ENCODE measurements at regions not wholly inside any gene's neighbourhood (a gene's known extent, or its start where the extent isn't known, plus 50 kb on each side); places are given as distances from the start of the nearest gene placed in this dataset.
"Not testable (repeated sequence)": the region's sequence is repeated elsewhere in the genome, so short reads cannot be mapped to it uniquely, and the experiment has no call there.

DNA sequence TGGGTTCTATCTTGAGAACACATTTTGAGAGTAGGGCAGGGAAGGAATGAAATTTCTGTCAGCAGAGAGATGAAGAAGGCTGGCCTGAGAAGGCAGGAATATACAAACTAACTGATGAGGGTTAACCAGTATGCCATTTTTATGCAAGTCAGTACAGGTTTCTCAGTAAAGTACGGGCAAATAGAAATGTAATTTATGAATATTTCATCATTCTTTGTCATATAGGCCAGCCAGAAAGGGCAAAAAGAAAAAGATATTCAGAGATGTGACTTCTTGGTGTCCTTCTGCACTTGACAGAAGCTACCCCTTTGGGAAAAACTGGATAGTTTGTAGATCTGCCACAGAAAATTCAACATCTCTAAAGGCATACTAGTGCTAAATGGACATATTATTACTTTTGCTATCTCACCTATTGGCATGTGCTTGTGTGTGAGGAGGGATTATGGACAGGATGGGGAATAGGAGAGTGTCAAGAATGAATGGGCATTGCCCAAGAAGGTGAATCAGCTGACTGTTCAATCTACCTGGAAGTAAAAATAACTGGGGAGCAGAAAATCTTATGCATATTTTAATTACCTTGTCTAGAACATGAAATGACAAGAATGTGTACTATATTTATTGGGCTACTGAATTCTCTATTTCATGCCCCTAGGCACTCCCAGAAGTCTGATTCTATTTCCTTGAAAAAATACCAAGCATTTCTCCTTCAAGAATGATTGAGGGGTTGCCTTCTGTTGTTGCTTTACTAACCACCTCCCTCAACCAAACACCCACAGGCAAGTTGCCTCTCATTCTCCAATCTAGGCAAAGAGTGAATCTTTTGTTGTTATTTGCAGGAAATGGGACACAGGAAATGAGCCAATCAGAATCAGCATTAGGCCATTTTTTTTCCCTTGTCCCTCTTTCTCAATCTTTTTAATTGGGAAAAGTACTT lies 175.1 kb upstream of the SLC38A2 start:
- no peak for TF ChIP-seq TARDBP (IDR thresholded peaks at IDR 0.05)
- no peak for TF ChIP-seq SP1 (IDR thresholded peaks at IDR 0.05)
- no peak for TF ChIP-seq HDGF (IDR thresholded peaks at IDR 0.05; ENCODE audit: borderline replicate concordance)
- no peak for TF ChIP-seq ARNT (IDR thresholded peaks at IDR 0.05)
- no peak for TF ChIP-seq LEF1 (IDR thresholded peaks at IDR 0.05; ENCODE audit: borderline replicate concordance)
- no peak for TF ChIP-seq L3MBTL2 (conservative IDR thresholded peaks at IDR 0.05)
- POLR2A ChIA-PET: interaction anchor here (0.7 to 1.3 kb wide), 2 partner anchors 13 to 683 kb away, joined by 3 to 4 read pairs; no protein-coding TSS in a partner anchor
- no peak for DNase-seq (ENCODE audit: extremely low spot score)
- CTCF ChIA-PET: interaction anchor here (1.2 kb wide), 1 partner anchor 92 kb away, joined by 3 read pairs; no protein-coding TSS in a partner anchor

DNA sequence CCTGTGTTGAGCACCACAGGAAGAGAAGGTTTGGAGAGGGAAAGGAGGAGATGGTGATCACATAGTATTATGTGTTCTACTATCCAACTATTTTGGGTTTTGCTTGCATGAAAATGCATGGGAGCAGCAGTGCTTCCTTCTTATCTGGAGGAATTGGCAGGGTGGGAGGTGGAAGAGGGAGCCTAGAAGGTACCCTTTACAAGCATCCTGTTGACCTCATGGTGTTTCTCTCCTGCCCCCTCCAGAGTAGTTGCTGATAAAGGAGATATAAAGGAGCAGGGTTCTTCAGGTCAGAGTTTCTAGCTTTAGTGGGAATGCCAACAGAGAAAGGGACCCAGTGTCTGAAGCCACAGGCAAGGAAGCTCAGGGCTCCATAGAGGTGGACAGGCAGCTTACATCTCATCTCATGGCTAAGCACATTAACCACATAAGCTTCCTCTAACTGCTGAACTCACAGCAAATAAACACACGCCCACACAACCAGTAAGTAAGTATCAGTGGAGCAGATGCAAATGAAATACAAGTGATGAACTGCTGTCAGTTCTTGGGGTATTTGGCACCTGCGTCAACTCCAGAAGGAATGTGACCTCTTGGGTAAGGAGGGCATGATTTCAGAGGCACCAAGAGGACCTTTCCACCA lies 174.2 kb upstream of the SLC38A2 start:
- ChIA-PET POLR2A (no interaction called here), CTCF (no interaction called here)
- TF ChIP-seq LEF1 (IDR thresholded peaks at IDR 0.05; ENCODE audit: borderline replicate concordance) (no peak), CTBP1 (IDR thresholded peaks at IDR 0.05; ENCODE audit: borderline replicate concordance) (no peak), SUZ12 (IDR thresholded peaks at IDR 0.05) (no peak), ARNT (IDR thresholded peaks at IDR 0.05) (no peak), HDGF (IDR thresholded peaks at IDR 0.05; ENCODE audit: borderline replicate concordance) (no peak), ZNF384 (IDR thresholded peaks at IDR 0.05) (no peak), FOXA1 (IDR thresholded peaks at IDR 0.05) (no peak), SP1 (IDR thresholded peaks at IDR 0.05) (no peak), ELF4 (IDR thresholded peaks at IDR 0.05) (no peak), FOXM1 (IDR thresholded peaks at IDR 0.05; ENCODE audit: borderline replicate concordance) (no peak), TARDBP (IDR thresholded peaks at IDR 0.05) (no peak), BHLHE40 (IDR thresholded peaks at IDR 0.05; ENCODE audit: borderline replicate concordance) (no peak), NFRKB (IDR thresholded peaks at IDR 0.05) (no peak), FOXK2 (IDR thresholded peaks at IDR 0.05) (no peak), L3MBTL2 (conservative IDR thresholded peaks at IDR 0.05) (no peak)
- TF ChIP-seq, protein P1, sequence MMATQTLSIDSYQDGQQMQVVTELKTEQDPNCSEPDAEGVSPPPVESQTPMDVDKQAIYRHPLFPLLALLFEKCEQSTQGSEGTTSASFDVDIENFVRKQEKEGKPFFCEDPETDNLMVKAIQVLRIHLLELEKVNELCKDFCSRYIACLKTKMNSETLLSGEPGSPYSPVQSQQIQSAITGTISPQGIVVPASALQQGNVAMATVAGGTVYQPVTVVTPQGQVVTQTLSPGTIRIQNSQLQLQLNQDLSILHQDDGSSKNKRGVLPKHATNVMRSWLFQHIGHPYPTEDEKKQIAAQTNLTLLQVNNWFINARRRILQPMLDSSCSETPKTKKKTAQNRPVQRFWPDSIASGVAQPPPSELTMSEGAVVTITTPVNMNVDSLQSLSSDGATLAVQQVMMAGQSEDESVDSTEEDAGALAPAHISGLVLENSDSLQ (IDR thresholded peaks at IDR 0.05): no peak
- DNase-seq (ENCODE audit: extremely low spot score): no peak

DNA sequence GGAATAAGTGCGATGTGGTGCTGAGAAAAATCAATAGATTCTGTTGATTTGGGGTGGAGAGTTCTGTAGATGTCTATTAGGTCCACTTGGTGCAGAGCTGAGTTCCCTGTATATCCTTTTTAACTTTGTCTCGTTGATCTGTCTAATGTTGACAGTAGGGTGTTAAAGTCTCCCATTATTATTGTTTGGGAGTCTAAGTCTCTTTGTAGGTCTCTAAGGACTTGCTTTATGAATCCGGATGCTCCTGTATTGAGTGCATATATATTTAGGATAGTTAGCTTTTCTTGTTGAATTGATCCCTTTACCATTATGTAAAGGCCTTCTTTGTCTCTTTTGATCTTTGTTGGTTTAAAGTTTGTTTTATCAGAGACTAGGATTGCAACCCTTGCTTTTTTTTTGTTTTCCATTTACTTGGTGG lies 170.8 kb upstream of the SLC38A2 start:
- DNase-seq (ENCODE audit: extremely low spot score); POLR2A ChIA-PET: not testable (repeated sequence)
- CTCF ChIA-PET: interaction anchor here (0.7 kb wide), 1 partner anchor 31 kb away, joined by 4 read pairs; no protein-coding TSS in a partner anchor

DNA sequence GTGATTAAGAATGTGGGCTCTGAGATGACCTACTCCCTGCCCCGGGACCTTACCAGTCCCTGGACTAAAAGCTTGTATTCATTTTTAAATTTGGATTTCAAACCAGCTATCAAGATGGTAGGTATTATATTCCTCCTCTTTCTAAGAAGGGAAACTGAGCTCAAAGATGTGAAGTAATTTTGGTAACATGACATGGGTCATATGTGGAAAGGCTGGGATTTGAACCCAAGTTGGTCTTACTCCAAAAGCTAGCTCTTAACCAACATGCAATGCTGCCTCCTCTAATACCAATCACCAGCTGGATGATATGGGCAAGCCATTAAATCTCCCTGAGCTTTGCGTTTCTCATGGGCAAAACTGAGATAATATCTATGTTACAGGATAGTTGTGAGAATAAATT lies 166.4 kb upstream of the SLC38A2 start:
- ChIA-PET CTCF (no interaction called here), POLR2A (no interaction called here)
- TF ChIP-seq ARNT (IDR thresholded peaks at IDR 0.05) (no peak), NFRKB (IDR thresholded peaks at IDR 0.05) (no peak), L3MBTL2 (conservative IDR thresholded peaks at IDR 0.05) (no peak), FOXK2 (IDR thresholded peaks at IDR 0.05) (no peak), SUZ12 (IDR thresholded peaks at IDR 0.05) (no peak), FOXM1 (IDR thresholded peaks at IDR 0.05; ENCODE audit: borderline replicate concordance) (no peak), TARDBP (IDR thresholded peaks at IDR 0.05) (no peak), FOXA1 (IDR thresholded peaks at IDR 0.05) (no peak), LEF1 (IDR thresholded peaks at IDR 0.05; ENCODE audit: borderline replicate concordance) (no peak), CTBP1 (IDR thresholded peaks at IDR 0.05; ENCODE audit: borderline replicate concordance) (no peak), HDGF (IDR thresholded peaks at IDR 0.05; ENCODE audit: borderline replicate concordance) (no peak)
- DNase-seq (ENCODE audit: extremely low spot score): no peak

DNA sequence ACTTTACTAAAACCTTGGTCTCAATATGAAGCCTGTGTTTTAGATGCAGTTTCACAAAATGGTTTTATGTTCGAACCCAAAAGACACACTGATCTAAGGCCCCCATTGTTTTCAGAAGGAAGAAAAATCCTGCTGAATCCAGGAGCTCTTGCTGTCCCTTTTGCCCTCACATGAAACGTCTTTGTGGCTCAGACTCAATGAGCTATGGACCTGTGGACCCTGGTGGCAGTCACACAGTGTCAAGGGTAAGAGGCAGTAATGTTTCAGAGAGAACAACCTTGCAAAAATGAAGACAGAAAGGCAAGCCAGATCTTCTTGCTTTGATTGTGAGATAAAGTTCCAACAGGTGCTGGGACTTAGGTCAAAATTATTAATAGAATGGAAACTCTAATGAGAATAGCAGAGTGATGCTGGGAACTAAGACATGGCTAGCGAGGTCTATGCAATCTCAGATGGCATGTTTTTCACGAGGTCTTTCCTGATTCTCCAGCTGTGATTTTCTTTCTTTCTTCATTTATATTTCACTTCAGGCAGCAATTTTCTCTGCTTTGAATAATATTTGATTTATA lies 164.9 kb upstream of the SLC38A2 start:
- TF ChIP-seq SUZ12 (IDR thresholded peaks at IDR 0.05): no peak
- CTCF ChIA-PET: interaction anchor here (0.6 kb wide), 1 partner anchor 685 kb away, joined by 3 read pairs; no protein-coding TSS in a partner anchor
- POLR2A ChIA-PET: no interaction called here
- no peak for DNase-seq (ENCODE audit: extremely low spot score)

DNA sequence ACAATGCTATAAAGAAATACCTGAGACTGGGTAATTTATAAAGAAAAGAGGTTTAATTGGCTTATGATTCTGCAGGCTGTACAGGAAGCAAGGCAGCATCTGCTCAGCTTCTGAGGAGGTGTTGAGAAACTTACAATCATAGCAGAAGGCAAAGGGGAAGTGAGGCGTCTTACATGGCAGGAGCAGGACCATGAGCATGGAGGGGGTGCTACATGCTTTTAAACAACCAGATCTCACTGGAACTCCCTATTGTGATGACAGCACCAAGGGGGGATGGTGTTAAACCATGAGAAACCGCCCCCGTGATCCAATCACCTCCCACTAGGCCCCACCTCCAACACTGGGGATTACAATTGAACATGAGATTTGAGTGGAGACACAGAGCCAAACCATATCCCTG lies 163.7 kb upstream of the SLC38A2 start:
- CTCF ChIA-PET; DNase-seq (ENCODE audit: extremely low spot score); POLR2A ChIA-PET: not testable (repeated sequence)

DNA sequence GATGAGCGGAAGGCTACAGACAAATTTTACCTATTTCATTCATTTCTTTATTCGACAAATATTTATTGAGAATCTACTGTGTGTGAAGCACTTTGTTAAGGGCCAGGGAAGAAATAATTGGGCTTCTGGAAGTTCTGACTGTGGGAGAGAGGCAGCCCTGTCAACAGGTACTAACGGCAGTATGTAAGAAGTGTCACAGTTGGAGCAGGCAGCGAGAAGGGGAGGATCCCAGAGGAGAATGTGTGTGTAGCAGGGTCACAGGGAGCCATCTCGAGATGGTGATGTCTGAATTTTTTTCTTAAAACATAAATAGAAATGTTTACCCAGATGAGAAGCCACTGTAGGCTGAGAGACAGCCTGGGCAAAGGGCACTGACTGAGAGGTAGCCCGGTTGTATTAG lies 163.3 kb upstream of the SLC38A2 start:
- DNase-seq (ENCODE audit: extremely low spot score): no peak
- CTCF ChIA-PET: no interaction called here
- no peak for TF ChIP-seq FOXM1 (IDR thresholded peaks at IDR 0.05; ENCODE audit: borderline replicate concordance)
- no peak for TF ChIP-seq ZNF384 (IDR thresholded peaks at IDR 0.05)
- no peak for TF ChIP-seq TARDBP (IDR thresholded peaks at IDR 0.05)
- TF ChIP-seq LEF1 (IDR thresholded peaks at IDR 0.05; ENCODE audit: borderline replicate concordance): no peak
- TF ChIP-seq, protein P1 (IDR thresholded peaks at IDR 0.05): no peak
- no peak for TF ChIP-seq FOXA1 (IDR thresholded peaks at IDR 0.05)
- POLR2A ChIA-PET: no interaction called here

Measured in HEK293T (cell line).